SK-MEL-5 (cell line): ENCODE measurements at regions not wholly inside any gene's neighbourhood (a gene's known extent, or its start where the extent isn't known, plus 50 kb on each side); places are given as distances from the start of the nearest gene placed in this dataset.
A peak's percentile ranks its signal among the peaks of the same experiment; 100 is the strongest.

Experiments used
- DNase-seq: peaks from one replicate; pipeline ENCODE4 v3.0.0-alpha.2; 2016; ENCODE audit warnings: low read depth, low spot score
- in situ Hi-C: cut with HindIII; loops from 2 replicates; pipeline ENCODE4 v1.10.0; 2016; ENCODE audit warnings: low sequenced_read_pairs, high pct_unique_total_duplicates, low pct_unique_long_range_greater_than_20kb

GRCh38 chr18:40032076-40032475, 1923.0 kb upstream of the PIK3C3 start:
- in situ Hi-C loops: no loop called here

GRCh38 chr18:40031435-40031834, 1923.6 kb upstream of the PIK3C3 start:
- no peak for DNase-seq
- in situ Hi-C loops: no loop called here

More at GRCh38 chr18:40032076-40032475, 1923.0 kb upstream of the PIK3C3 start:
- DNase-seq: no peak

- DNase-seq: peak; percentile 2
- in situ Hi-C loops: no loop called here
These were observed 1935.1 kb upstream of the PIK3C3 start for GRCh38 chr18:40019797-40020392.

- in situ Hi-C loops: no loop called here
- DNase-seq: no peak
These were observed 1936.8 kb upstream of the PIK3C3 start for GRCh38 chr18:40018266-40018665.

GRCh38 chr18:40017021-40017420, 1938.0 kb upstream of the PIK3C3 start:
- in situ Hi-C loops: no loop called here
- DNase-seq: no peak

GRCh38 chr18:40016405-40016804, 1938.6 kb upstream of the PIK3C3 start:
- in situ Hi-C loops: no loop called here
- no peak for DNase-seq

- in situ Hi-C loops: no loop called here
These were observed 1941.9 kb upstream of the PIK3C3 start for GRCh38 chr18:40013001-40013609.

GRCh38 chr18:40011201-40011600, 1943.8 kb upstream of the PIK3C3 start:
- in situ Hi-C loops: no loop called here
- DNase-seq: no peak

More at GRCh38 chr18:40013001-40013609, 1941.9 kb upstream of the PIK3C3 start:
- DNase-seq: no peak

GRCh38 chr18:40006634-40007033, 1948.4 kb upstream of the PIK3C3 start:
- in situ Hi-C loops: no loop called here
- DNase-seq: peak; percentile 11

- no peak for DNase-seq
- in situ Hi-C loops: no loop called here
These were observed 1950.8 kb upstream of the PIK3C3 start for GRCh38 chr18:40004246-40004645.

GRCh38 chr18:39998317-39998716, 1956.7 kb upstream of the PIK3C3 start:
- in situ Hi-C loops: no loop called here
- DNase-seq: no peak

GRCh38 chr18:39994498-39994897, 1960.5 kb upstream of the PIK3C3 start:
- DNase-seq: no peak
- in situ Hi-C loops: no loop called here

GRCh38 chr18:39991696-39992265, 1963.3 kb upstream of the PIK3C3 start:
- no peak for DNase-seq
- in situ Hi-C loops: no loop called here

- DNase-seq: no peak
- in situ Hi-C loops: no loop called here
These were observed 1964.5 kb upstream of the PIK3C3 start for GRCh38 chr18:39990540-39990939.

- in situ Hi-C loops: no loop called here
- DNase-seq: no peak
These were observed 1978.3 kb upstream of the PIK3C3 start for GRCh38 chr18:39976771-39977170.

- in situ Hi-C loops: no loop called here
- DNase-seq: no peak
These were observed 1982.5 kb upstream of the PIK3C3 start for GRCh38 chr18:39972521-39972920.

- in situ Hi-C loops: no loop called here
- DNase-seq: no peak
These were observed 1985.1 kb upstream of the PIK3C3 start for GRCh38 chr18:39969803-39970494.

- peak; percentile 14 for DNase-seq
- in situ Hi-C loops: no loop called here
These were observed 1988.8 kb upstream of the PIK3C3 start for GRCh38 chr18:39966275-39966674.

- in situ Hi-C loops: no loop called here
- no peak for DNase-seq
These were observed 1992.5 kb upstream of the PIK3C3 start for GRCh38 chr18:39962546-39962945.
